ENCODE measurements at regions not wholly inside any gene's neighbourhood (a gene's known extent, or its start where the extent isn't known, plus 50 kb on each side); places are given as distances from the start of the nearest gene placed in this dataset.

- Mint-ChIP-seq H3K27me3 (no peaks in the 10 kb centered on the region), H3K9me3 (no peaks in the 10 kb centered on the region), H3K4me3 (no peak overlapping the region), H3K36me3 (no peaks in the 10 kb centered on the region), H3K4me1 (no peaks in the 10 kb centered on the region), H3K27ac (no peak overlapping the region)
- H3K4me1 ChIP-seq (ENCODE audit: insufficient read depth, low read length) = no peaks in the 10 kb centered on the region
- no peaks in the 10 kb centered on the region for H3K36me3 ChIP-seq (ENCODE audit: insufficient read depth, low read length)
- no peak overlapping the region for H3K27ac ChIP-seq (ENCODE audit: low read depth, low read length)
- no peaks in the 10 kb centered on the region for H3K27me3 ChIP-seq (ENCODE audit: insufficient read depth, low read length, poor library complexity, severe bottlenecking)
- no peak overlapping the region for H3K4me3 ChIP-seq (ENCODE audit: low read length)
- no peaks in the 10 kb centered on the region for H3K9me3 ChIP-seq (ENCODE audit: low read length)
- POLR2A ChIA-PET = no interaction called here
- no peak for DNase-seq
- CTCF ChIA-PET = no interaction called here
Observed at GRCh38 chr6:81694855-81695254, 57.6 kb downstream of the TENT5A start.

- CTCF ChIA-PET = no interaction called here
- Mint-ChIP-seq H3K36me3 (no peaks in the 10 kb centered on the region), H3K4me3 (no peak overlapping the region), H3K27me3 (no peaks in the 10 kb centered on the region), H3K9me3 (no peaks in the 10 kb centered on the region), H3K27ac (no peak overlapping the region), H3K4me1 (no peaks in the 10 kb centered on the region)
- Histone ChIP-seq H3K4me3 (ENCODE audit: low read length) (no peak overlapping the region), H3K9me3 (ENCODE audit: low read length) (no peaks in the 10 kb centered on the region), H3K4me1 (ENCODE audit: insufficient read depth, low read length) (no peaks in the 10 kb centered on the region), H3K27ac (ENCODE audit: low read depth, low read length) (no peak overlapping the region), H3K27me3 (ENCODE audit: insufficient read depth, low read length, poor library complexity, severe bottlenecking) (no peaks in the 10 kb centered on the region), H3K36me3 (ENCODE audit: insufficient read depth, low read length) (no peaks in the 10 kb centered on the region)
- POLR2A ChIA-PET = no interaction called here
- no peak for DNase-seq
Observed at GRCh38 chr6:81694207-81694606, 58.3 kb downstream of the TENT5A start.

DNA sequence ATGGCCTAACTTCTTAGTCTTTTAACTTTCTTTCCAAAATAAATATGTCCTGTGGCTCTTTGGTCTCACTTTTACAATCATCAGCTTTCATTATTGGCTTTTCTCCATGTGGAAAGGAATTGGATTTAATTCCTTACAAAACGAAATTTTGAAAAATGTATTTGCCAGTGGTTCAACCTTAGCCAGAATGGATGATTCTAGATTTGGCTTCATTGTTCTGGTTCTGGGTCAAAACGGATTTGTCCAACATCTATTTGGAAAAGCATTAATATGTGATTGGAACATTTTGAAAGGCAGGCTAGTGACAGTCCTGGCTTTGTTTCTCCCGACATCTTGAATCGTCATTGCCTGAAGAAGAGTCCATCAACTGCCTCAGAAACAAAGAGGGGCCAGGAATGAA, 59.2 kb downstream of the TENT5A start:
- Histone ChIP-seq H3K4me3 (ENCODE audit: low read length) (no peak overlapping the region), H3K9me3 (ENCODE audit: low read length) (no peaks in the 10 kb centered on the region), H3K36me3 (ENCODE audit: insufficient read depth, low read length) (no peaks in the 10 kb centered on the region), H3K4me1 (ENCODE audit: insufficient read depth, low read length) (no peaks in the 10 kb centered on the region), H3K27ac (ENCODE audit: low read depth, low read length) (no peak overlapping the region), H3K27me3 (ENCODE audit: insufficient read depth, low read length, poor library complexity, severe bottlenecking) (no peaks in the 10 kb centered on the region)
- Mint-ChIP-seq H3K4me3 (no peak overlapping the region), H3K36me3 (no peaks in the 10 kb centered on the region), H3K27ac (no peak overlapping the region), H3K27me3 (no peaks in the 10 kb centered on the region), H3K9me3 (no peaks in the 10 kb centered on the region), H3K4me1 (no peaks in the 10 kb centered on the region)
- POLR2A ChIA-PET = no interaction called here
- CTCF ChIA-PET = no interaction called here
- no peak for DNase-seq

GRCh38 chr6:81690073-81690472, 62.4 kb downstream of the TENT5A start:
- H3K4me3 Mint-ChIP-seq = no peak overlapping the region
- no peak overlapping the region for H3K4me3 ChIP-seq (ENCODE audit: low read length)
- no peaks in the 10 kb centered on the region for H3K9me3 ChIP-seq (ENCODE audit: low read length)
- no peaks in the 10 kb centered on the region for H3K36me3 ChIP-seq (ENCODE audit: insufficient read depth, low read length)
- no peaks in the 10 kb centered on the region for H3K4me1 ChIP-seq (ENCODE audit: insufficient read depth, low read length)
- ChIA-PET CTCF (no interaction called here), POLR2A (no interaction called here)
- H3K9me3 Mint-ChIP-seq = no peaks in the 10 kb centered on the region
- no peaks in the 10 kb centered on the region for H3K36me3 Mint-ChIP-seq
- no peaks in the 10 kb centered on the region for H3K4me1 Mint-ChIP-seq
- H3K27ac ChIP-seq (ENCODE audit: low read depth, low read length) = no peak overlapping the region
- H3K27me3 ChIP-seq (ENCODE audit: insufficient read depth, low read length, poor library complexity, severe bottlenecking) = no peaks in the 10 kb centered on the region
- H3K27me3 Mint-ChIP-seq = peaks cover 0 to 3% of the 10 kb centered on the region in 2 donors
- no peak for DNase-seq
- no peak overlapping the region for H3K27ac Mint-ChIP-seq

GRCh38 chr6:81689580-81689979, 62.9 kb downstream of the TENT5A start:
- no peak for DNase-seq
- no peaks in the 10 kb centered on the region for H3K9me3 Mint-ChIP-seq
- Histone ChIP-seq H3K4me3 (ENCODE audit: low read length) (no peak overlapping the region), H3K4me1 (ENCODE audit: insufficient read depth, low read length) (no peaks in the 10 kb centered on the region), H3K27ac (ENCODE audit: low read depth, low read length) (no peak overlapping the region), H3K9me3 (ENCODE audit: low read length) (no peaks in the 10 kb centered on the region), H3K36me3 (ENCODE audit: insufficient read depth, low read length) (no peaks in the 10 kb centered on the region), H3K27me3 (ENCODE audit: insufficient read depth, low read length, poor library complexity, severe bottlenecking) (no peaks in the 10 kb centered on the region)
- H3K4me1 Mint-ChIP-seq = no peaks in the 10 kb centered on the region
- POLR2A ChIA-PET = no interaction called here
- H3K27me3 Mint-ChIP-seq = peaks cover 0 to 3% of the 10 kb centered on the region in 2 donors
- no peak overlapping the region for H3K4me3 Mint-ChIP-seq
- no peaks in the 10 kb centered on the region for H3K36me3 Mint-ChIP-seq
- CTCF ChIA-PET = no interaction called here
- no peak overlapping the region for H3K27ac Mint-ChIP-seq

GRCh38 chr6:81683912-81684311, 68.6 kb downstream of the TENT5A start:
- Histone ChIP-seq H3K36me3 (ENCODE audit: insufficient read depth, low read length) (no peaks in the 10 kb centered on the region), H3K9me3 (ENCODE audit: low read length) (no peaks in the 10 kb centered on the region), H3K27me3 (ENCODE audit: insufficient read depth, low read length, poor library complexity, severe bottlenecking) (no peaks in the 10 kb centered on the region), H3K27ac (ENCODE audit: low read depth, low read length) (no peak overlapping the region), H3K4me3 (ENCODE audit: low read length) (no peak overlapping the region), H3K4me1 (ENCODE audit: insufficient read depth, low read length) (no peaks in the 10 kb centered on the region)
- H3K4me3 Mint-ChIP-seq = no peak overlapping the region
- no peak overlapping the region for H3K27ac Mint-ChIP-seq
- DNase-seq = no peak
- H3K36me3 Mint-ChIP-seq = no peaks in the 10 kb centered on the region
- POLR2A ChIA-PET = no interaction called here
- H3K9me3 Mint-ChIP-seq = no peaks in the 10 kb centered on the region
- H3K27me3 Mint-ChIP-seq = peaks cover 0 to 3% of the 10 kb centered on the region in 2 donors
- no peaks in the 10 kb centered on the region for H3K4me1 Mint-ChIP-seq
- CTCF ChIA-PET = no interaction called here

DNA sequence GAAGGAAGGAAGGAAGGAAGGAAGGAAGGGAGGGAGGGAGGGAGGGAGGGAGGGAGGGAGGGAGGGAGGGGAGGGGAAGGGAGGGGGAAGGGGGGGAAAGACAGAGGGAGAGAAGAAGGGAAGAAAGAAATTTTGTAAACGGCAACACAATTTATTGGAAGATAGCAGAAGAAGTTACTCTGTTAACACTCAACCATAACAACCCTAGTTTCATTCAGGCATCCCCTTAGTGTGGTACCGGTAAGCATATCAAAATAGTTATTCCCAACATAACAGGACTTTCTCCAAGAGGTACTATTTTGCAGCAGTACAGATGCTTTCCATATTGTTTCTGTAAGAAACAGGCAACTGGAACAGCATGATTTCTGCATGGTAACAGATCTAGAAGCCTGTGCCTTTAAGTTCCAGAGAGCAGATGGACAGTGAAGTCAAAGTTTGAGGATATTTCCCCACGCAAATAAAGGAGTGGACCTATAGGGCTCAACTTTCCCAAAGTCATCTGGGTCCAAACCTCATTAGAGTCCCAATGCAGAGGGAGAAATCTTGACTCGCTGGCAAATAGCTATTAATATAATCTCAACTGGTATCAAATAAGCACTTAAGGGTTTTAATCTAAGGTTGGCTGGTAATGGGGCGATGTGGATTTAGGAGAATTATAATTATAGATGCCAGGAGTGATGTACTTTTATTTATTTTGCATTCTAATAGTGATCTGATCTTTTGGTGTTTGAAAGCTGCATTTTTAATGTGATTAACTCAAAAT, 69.4 kb downstream of the TENT5A start:
- Histone ChIP-seq H3K9me3 (ENCODE audit: low read length) (no peaks in the 10 kb centered on the region), H3K4me1 (ENCODE audit: insufficient read depth, low read length) (no peaks in the 10 kb centered on the region), H3K27ac (ENCODE audit: low read depth, low read length) (no peak overlapping the region), H3K36me3 (ENCODE audit: insufficient read depth, low read length) (no peaks in the 10 kb centered on the region), H3K4me3 (ENCODE audit: low read length) (no peak overlapping the region), H3K27me3 (ENCODE audit: insufficient read depth, low read length, poor library complexity, severe bottlenecking) (no peaks in the 10 kb centered on the region)
- H3K36me3 Mint-ChIP-seq = no peaks in the 10 kb centered on the region
- ChIA-PET CTCF (no interaction called here), POLR2A (no interaction called here)
- no peaks in the 10 kb centered on the region for H3K4me1 Mint-ChIP-seq
- H3K4me3 Mint-ChIP-seq = no peak overlapping the region
- H3K27me3 Mint-ChIP-seq = peaks cover 0 to 3% of the 10 kb centered on the region in 2 donors
- H3K9me3 Mint-ChIP-seq = peaks cover 0 to 3% (median 0%) of the 10 kb centered on the region in 5 donors
- no peak overlapping the region for H3K27ac Mint-ChIP-seq
- no peak for DNase-seq

- peaks cover 0 to 7% (median 2%) of the 10 kb centered on the region in 5 donors for H3K9me3 Mint-ChIP-seq
- H3K27me3 Mint-ChIP-seq = peaks cover 0 to 3% of the 10 kb centered on the region in 2 donors
- DNase-seq = no peak
- ChIA-PET CTCF (no interaction called here), POLR2A (no interaction called here)
- H3K4me1 Mint-ChIP-seq = no peaks in the 10 kb centered on the region
- no peaks in the 10 kb centered on the region for H3K4me1 ChIP-seq (ENCODE audit: insufficient read depth, low read length)
- H3K4me3 ChIP-seq (ENCODE audit: low read length) = no peak overlapping the region
- no peaks in the 10 kb centered on the region for H3K27me3 ChIP-seq (ENCODE audit: insufficient read depth, low read length, poor library complexity, severe bottlenecking)
- peaks cover 0 to 1% (median 0%) of the 10 kb centered on the region in 3 donors for H3K36me3 Mint-ChIP-seq
- H3K27ac Mint-ChIP-seq = no peak overlapping the region
- H3K36me3 ChIP-seq (ENCODE audit: insufficient read depth, low read length) = no peaks in the 10 kb centered on the region
- H3K9me3 ChIP-seq (ENCODE audit: low read length) = no peaks in the 10 kb centered on the region
- no peak overlapping the region for H3K27ac ChIP-seq (ENCODE audit: low read depth, low read length)
- H3K4me3 Mint-ChIP-seq = no peak overlapping the region
Observed at GRCh38 chr6:81682235-81682795, 70.2 kb downstream of the TENT5A start.

Measured in CD8-positive, alpha-beta memory T cell (primary cell).